ENCODE measurements at regions not wholly inside any gene's neighbourhood (a gene's known extent, or its start where the extent isn't known, plus 50 kb on each side); places are given as distances from the start of the nearest gene placed in this dataset.

GRCh38 chr13:68473834-68474326, 1243.7 kb upstream of the PCDH9 start:
- no peaks in the 10 kb centered on the region for H3K27me3 ChIP-seq (ENCODE audit: control insufficient read depth in 4 of 4, insufficient read depth in 4 of 4, low read length in 3 of 4)
- no peaks in the 10 kb centered on the region for H3K4me1 ChIP-seq (ENCODE audit: control insufficient read depth in 4 of 4, insufficient read depth in 4 of 4, low read length in 3 of 4)
- DNase-seq (ENCODE audit: low spot score), result no peak
- TF ChIP-seq, protein P1, sequence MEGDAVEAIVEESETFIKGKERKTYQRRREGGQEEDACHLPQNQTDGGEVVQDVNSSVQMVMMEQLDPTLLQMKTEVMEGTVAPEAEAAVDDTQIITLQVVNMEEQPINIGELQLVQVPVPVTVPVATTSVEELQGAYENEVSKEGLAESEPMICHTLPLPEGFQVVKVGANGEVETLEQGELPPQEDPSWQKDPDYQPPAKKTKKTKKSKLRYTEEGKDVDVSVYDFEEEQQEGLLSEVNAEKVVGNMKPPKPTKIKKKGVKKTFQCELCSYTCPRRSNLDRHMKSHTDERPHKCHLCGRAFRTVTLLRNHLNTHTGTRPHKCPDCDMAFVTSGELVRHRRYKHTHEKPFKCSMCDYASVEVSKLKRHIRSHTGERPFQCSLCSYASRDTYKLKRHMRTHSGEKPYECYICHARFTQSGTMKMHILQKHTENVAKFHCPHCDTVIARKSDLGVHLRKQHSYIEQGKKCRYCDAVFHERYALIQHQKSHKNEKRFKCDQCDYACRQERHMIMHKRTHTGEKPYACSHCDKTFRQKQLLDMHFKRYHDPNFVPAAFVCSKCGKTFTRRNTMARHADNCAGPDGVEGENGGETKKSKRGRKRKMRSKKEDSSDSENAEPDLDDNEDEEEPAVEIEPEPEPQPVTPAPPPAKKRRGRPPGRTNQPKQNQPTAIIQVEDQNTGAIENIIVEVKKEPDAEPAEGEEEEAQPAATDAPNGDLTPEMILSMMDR (IDR thresholded peaks at IDR 0.05; ENCODE audit: low read depth, low read length, missing input control), result no peak
- TF ChIP-seq SP1 (IDR thresholded peaks at IDR 0.05) (no peak), RAD21 (IDR thresholded peaks at IDR 0.05) (no peak), JUND (IDR thresholded peaks at IDR 0.05) (no peak)
- 71% methylated on average over 1 of the region's 1 CpG for WGBS
- H3K27ac ChIP-seq (ENCODE audit: low read depth in 1 of 2, low read length in 2 of 2), result no peak overlapping the region
- H3K36me3 ChIP-seq (ENCODE audit: control insufficient read depth in 4 of 4, insufficient read depth in 3 of 4, low read depth in 1 of 4, low read length in 3 of 4), result no peaks in the 10 kb centered on the region
- no peak overlapping the region for H3K4me3 ChIP-seq (ENCODE audit: low read depth in 1 of 3, low read length in 3 of 3)
- no peak overlapping the region for H3K9ac ChIP-seq (ENCODE audit: low read depth in 1 of 2, low read length in 2 of 2)
- H3K9me3 ChIP-seq (ENCODE audit: control insufficient read depth in 4 of 4, low read length in 3 of 4), result no peaks in the 10 kb centered on the region

DNA sequence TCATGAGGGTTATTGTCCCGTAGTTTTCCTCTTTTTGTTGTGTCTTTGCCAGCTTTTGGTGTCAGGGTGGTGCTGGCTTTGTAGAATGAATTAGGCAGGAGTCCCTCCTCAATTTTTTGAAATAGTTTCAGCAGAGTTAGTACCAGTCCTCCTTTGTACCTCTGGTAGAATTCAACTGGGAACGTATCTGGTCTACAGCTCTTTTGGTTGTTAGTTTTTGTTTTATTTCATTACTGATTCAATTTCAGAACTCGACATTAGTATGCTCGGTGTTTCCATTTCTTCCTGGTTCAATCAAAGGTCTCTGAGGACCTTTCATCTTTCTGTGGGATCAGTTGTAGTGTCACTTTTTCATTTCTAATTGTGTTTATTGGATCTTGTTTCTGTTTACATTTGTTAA, 1237.0 kb upstream of the PCDH9 start:
- whole genome bisulfite sequencing, result 77% methylated on average over 4 of the region's 4 CpGs
- Histone ChIP-seq H3K27me3 (ENCODE audit: control insufficient read depth in 4 of 4, insufficient read depth in 4 of 4, low read length in 3 of 4) (no peaks in the 10 kb centered on the region), H3K27ac (ENCODE audit: low read depth in 1 of 2, low read length in 2 of 2) (no peak overlapping the region), H3K9ac (ENCODE audit: low read depth in 1 of 2, low read length in 2 of 2) (no peak overlapping the region), H3K4me1 (ENCODE audit: control insufficient read depth in 4 of 4, insufficient read depth in 4 of 4, low read length in 3 of 4) (no peaks in the 10 kb centered on the region), H3K9me3 (ENCODE audit: control insufficient read depth in 4 of 4, low read length in 3 of 4) (no peaks in the 10 kb centered on the region), H3K36me3 (ENCODE audit: control insufficient read depth in 4 of 4, insufficient read depth in 3 of 4, low read depth in 1 of 4, low read length in 3 of 4) (no peaks in the 10 kb centered on the region), H3K4me3 (ENCODE audit: low read depth in 1 of 3, low read length in 3 of 3) (no peak overlapping the region)
- TF ChIP-seq, protein P2, sequence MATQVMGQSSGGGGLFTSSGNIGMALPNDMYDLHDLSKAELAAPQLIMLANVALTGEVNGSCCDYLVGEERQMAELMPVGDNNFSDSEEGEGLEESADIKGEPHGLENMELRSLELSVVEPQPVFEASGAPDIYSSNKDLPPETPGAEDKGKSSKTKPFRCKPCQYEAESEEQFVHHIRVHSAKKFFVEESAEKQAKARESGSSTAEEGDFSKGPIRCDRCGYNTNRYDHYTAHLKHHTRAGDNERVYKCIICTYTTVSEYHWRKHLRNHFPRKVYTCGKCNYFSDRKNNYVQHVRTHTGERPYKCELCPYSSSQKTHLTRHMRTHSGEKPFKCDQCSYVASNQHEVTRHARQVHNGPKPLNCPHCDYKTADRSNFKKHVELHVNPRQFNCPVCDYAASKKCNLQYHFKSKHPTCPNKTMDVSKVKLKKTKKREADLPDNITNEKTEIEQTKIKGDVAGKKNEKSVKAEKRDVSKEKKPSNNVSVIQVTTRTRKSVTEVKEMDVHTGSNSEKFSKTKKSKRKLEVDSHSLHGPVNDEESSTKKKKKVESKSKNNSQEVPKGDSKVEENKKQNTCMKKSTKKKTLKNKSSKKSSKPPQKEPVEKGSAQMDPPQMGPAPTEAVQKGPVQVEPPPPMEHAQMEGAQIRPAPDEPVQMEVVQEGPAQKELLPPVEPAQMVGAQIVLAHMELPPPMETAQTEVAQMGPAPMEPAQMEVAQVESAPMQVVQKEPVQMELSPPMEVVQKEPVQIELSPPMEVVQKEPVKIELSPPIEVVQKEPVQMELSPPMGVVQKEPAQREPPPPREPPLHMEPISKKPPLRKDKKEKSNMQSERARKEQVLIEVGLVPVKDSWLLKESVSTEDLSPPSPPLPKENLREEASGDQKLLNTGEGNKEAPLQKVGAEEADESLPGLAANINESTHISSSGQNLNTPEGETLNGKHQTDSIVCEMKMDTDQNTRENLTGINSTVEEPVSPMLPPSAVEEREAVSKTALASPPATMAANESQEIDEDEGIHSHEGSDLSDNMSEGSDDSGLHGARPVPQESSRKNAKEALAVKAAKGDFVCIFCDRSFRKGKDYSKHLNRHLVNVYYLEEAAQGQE (IDR thresholded peaks at IDR 0.05), result no peak
- no peak for TF ChIP-seq TAF1 (conservative IDR thresholded peaks at IDR 0.05)
- no peak for TF ChIP-seq FOXA2 (IDR thresholded peaks at IDR 0.05)
- TF ChIP-seq RAD21 (IDR thresholded peaks at IDR 0.05), result no peak
- TF ChIP-seq JUND (IDR thresholded peaks at IDR 0.05), result no peak
- TF ChIP-seq, protein P3, sequence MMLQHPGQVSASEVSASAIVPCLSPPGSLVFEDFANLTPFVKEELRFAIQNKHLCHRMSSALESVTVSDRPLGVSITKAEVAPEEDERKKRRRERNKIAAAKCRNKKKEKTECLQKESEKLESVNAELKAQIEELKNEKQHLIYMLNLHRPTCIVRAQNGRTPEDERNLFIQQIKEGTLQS (IDR thresholded peaks at IDR 0.05), result no peak
- TF ChIP-seq SP1 (IDR thresholded peaks at IDR 0.05), result no peak
- no peak for TF ChIP-seq ZBTB33 (IDR thresholded peaks at IDR 0.05)
- TF ChIP-seq HNF4A (conservative IDR thresholded peaks at IDR 0.05), result no peak
- no peak for TF ChIP-seq HNF4G (IDR thresholded peaks at IDR 0.05)
- no peak for TF ChIP-seq FOXA1 (IDR thresholded peaks at IDR 0.05)
- TF ChIP-seq EGR1 (IDR thresholded peaks at IDR 0.05; ENCODE audit: low read depth in 2 of 2), result no peak
- no peak for DNase-seq (ENCODE audit: low spot score)
